Subcutaneous abdominal adipose tissue (tissue), 5 donors: ENCODE measurements at regions not wholly inside any gene's neighbourhood (a gene's known extent, or its start where the extent isn't known, plus 50 kb on each side); places are given as distances from the start of the nearest gene placed in this dataset.
A peak's percentile ranks its signal among the peaks of the same experiment; 100 is the strongest.

ENCODE experiments used
- H3K27ac ChIP-seq: one replicate; pipeline ENCODE4 v1.7.0; 2013; ENCODE audit warnings: low read depth, mild to moderate bottlenecking, inconsistent platforms, low read length, moderate library complexity
- H3K27me3 ChIP-seq, 5 donors: one replicate each; pipeline ENCODE4 v1.7.0; 2013; ENCODE audit warnings: low read length in 5 of 5, inconsistent platforms in 1 of 5; ENCODE audit not compliant: control insufficient read depth in 5 of 5, insufficient read depth in 4 of 5
- H3K36me3 ChIP-seq, 5 donors: one replicate each; pipeline ENCODE4 v1.7.0; 2013; ENCODE audit warnings: low read length in 5 of 5; ENCODE audit not compliant: control insufficient read depth in 5 of 5, insufficient read depth in 5 of 5
- H3K4me1 ChIP-seq, 5 donors: one replicate each; pipeline ENCODE4 v1.7.0; 2013; ENCODE audit warnings: low read length in 5 of 5, mild to moderate bottlenecking in 3 of 5, moderate library complexity in 1 of 5; ENCODE audit not compliant: control insufficient read depth in 5 of 5, insufficient read depth in 5 of 5
- H3K4me3 ChIP-seq, 5 donors: one replicate each; pipeline ENCODE4 v1.7.0; 2013; ENCODE audit warnings: low read length in 5 of 5, low read depth in 1 of 5
- H3K9ac ChIP-seq, 5 donors: one replicate each; pipeline ENCODE4 v1.7.0; 2013; ENCODE audit warnings: low read length in 5 of 5, mild to moderate bottlenecking in 4 of 5, moderate library complexity in 3 of 5
- H3K9me3 ChIP-seq, 5 donors: one replicate each; pipeline ENCODE4 v1.7.0; 2013; ENCODE audit warnings: low read length in 5 of 5; ENCODE audit not compliant: control insufficient read depth in 5 of 5
- donor health status: healthy.
- donor health status: healthy.
- donor health status: healthy.
- donor health status: healthy.
- donor health status: healthy.

- H3K9ac ChIP-seq = no peak overlapping the region
- H3K4me3 ChIP-seq = no peak overlapping the region
- peaks cover 0 to 10% (median 0%) of the 10 kb centered on the region in 5 donors for H3K9me3 ChIP-seq
- H3K27ac ChIP-seq = no peak overlapping the region
- H3K27me3 ChIP-seq = no peaks in the 10 kb centered on the region
- no peaks in the 10 kb centered on the region for H3K36me3 ChIP-seq
- no peaks in the 10 kb centered on the region for H3K4me1 ChIP-seq
These were observed 259.7 kb downstream of the TMX3 start for GRCh38 chr18:68455229-68455603.

GRCh38 chr18:68454511-68455228 lies 260.2 kb downstream of the TMX3 start:
- Histone ChIP-seq H3K9ac (no peak overlapping the region), H3K27ac (no peak overlapping the region), H3K9me3 (peaks cover 0 to 10% (median 0%) of the 10 kb centered on the region in 5 donors), H3K4me3 (no peak overlapping the region), H3K36me3 (no peaks in the 10 kb centered on the region), H3K27me3 (no peaks in the 10 kb centered on the region), H3K4me1 (peaks cover 0 to 1% (median 0%) of the 10 kb centered on the region in 5 donors)

- Histone ChIP-seq H3K27me3 (no peaks in the 10 kb centered on the region), H3K9ac (no peak overlapping the region), H3K9me3 (peaks cover 0 to 7% (median 0%) of the 10 kb centered on the region in 5 donors), H3K36me3 (no peaks in the 10 kb centered on the region), H3K4me1 (peaks cover 0 to 5% (median 0%) of the 10 kb centered on the region in 5 donors), H3K4me3 (no peak overlapping the region), H3K27ac (no peak overlapping the region)
These were observed 265.6 kb downstream of the TMX3 start for GRCh38 chr18:68449292-68449691.

GRCh38 chr18:68448736-68449135 lies 266.2 kb downstream of the TMX3 start:
- H3K9ac ChIP-seq = no peak overlapping the region
- no peak overlapping the region for H3K4me3 ChIP-seq
- no peaks in the 10 kb centered on the region for H3K27me3 ChIP-seq
- H3K9me3 ChIP-seq = peaks cover 0 to 1% (median 0%) of the 10 kb centered on the region in 5 donors
- H3K27ac ChIP-seq = no peak overlapping the region
- H3K36me3 ChIP-seq = no peaks in the 10 kb centered on the region
- peaks cover 0 to 5% (median 0%) of the 10 kb centered on the region in 5 donors for H3K4me1 ChIP-seq

GRCh38 chr18:68447286-68447685 lies 267.6 kb downstream of the TMX3 start:
- Histone ChIP-seq H3K9ac (no peak overlapping the region), H3K4me3 (no peak overlapping the region), H3K27ac (no peak overlapping the region), H3K36me3 (no peaks in the 10 kb centered on the region), H3K9me3 (no peaks in the 10 kb centered on the region), H3K27me3 (no peaks in the 10 kb centered on the region), H3K4me1 (peaks cover 0 to 5% (median 0%) of the 10 kb centered on the region in 5 donors)

- H3K4me1 ChIP-seq = peaks cover 0 to 5% (median 0%) of the 10 kb centered on the region in 5 donors
- H3K36me3 ChIP-seq = no peaks in the 10 kb centered on the region
- H3K27me3 ChIP-seq = no peaks in the 10 kb centered on the region
- no peaks in the 10 kb centered on the region for H3K9me3 ChIP-seq
- no peak overlapping the region for H3K27ac ChIP-seq
- H3K9ac ChIP-seq = no peak overlapping the region
- no peak overlapping the region for H3K4me3 ChIP-seq
These were observed 269.1 kb downstream of the TMX3 start for GRCh38 chr18:68445668-68446426.

- H3K9me3 ChIP-seq = no peaks in the 10 kb centered on the region
- no peak overlapping the region for H3K9ac ChIP-seq
- H3K27ac ChIP-seq = no peak overlapping the region
- H3K4me1 ChIP-seq = peaks cover 0 to 5% (median 0%) of the 10 kb centered on the region in 5 donors
- no peak overlapping the region for H3K4me3 ChIP-seq
- no peaks in the 10 kb centered on the region for H3K27me3 ChIP-seq
- no peaks in the 10 kb centered on the region for H3K36me3 ChIP-seq
These were observed 269.8 kb downstream of the TMX3 start for GRCh38 chr18:68445136-68445535.

- H3K4me1 ChIP-seq = peaks cover 0 to 15% (median 4%) of the 10 kb centered on the region in 5 donors
- H3K27me3 ChIP-seq = no peaks in the 10 kb centered on the region
- no peak overlapping the region for H3K27ac ChIP-seq
- H3K9ac ChIP-seq = no peak overlapping the region
- no peaks in the 10 kb centered on the region for H3K36me3 ChIP-seq
- no peaks in the 10 kb centered on the region for H3K9me3 ChIP-seq
- H3K4me3 ChIP-seq = no peak overlapping the region
These were observed 273.7 kb downstream of the TMX3 start for GRCh38 chr18:68441241-68441640.

GRCh38 chr18:68440433-68440832 lies 274.5 kb downstream of the TMX3 start:
- Histone ChIP-seq H3K4me1 (peaks cover 0 to 15% (median 4%) of the 10 kb centered on the region in 5 donors), H3K9ac (no peak overlapping the region), H3K9me3 (no peaks in the 10 kb centered on the region), H3K27ac (no peak overlapping the region), H3K36me3 (no peaks in the 10 kb centered on the region), H3K27me3 (no peaks in the 10 kb centered on the region), H3K4me3 (no peak overlapping the region)

GRCh38 chr18:68439642-68440041 lies 275.3 kb downstream of the TMX3 start:
- Histone ChIP-seq H3K4me3 (no peak overlapping the region), H3K27ac (peak overlapping the region; percentile 83), H3K9me3 (no peaks in the 10 kb centered on the region), H3K9ac (no peak overlapping the region), H3K4me1 (peaks cover 0 to 15% (median 4%) of the 10 kb centered on the region in 5 donors), H3K27me3 (no peaks in the 10 kb centered on the region), H3K36me3 (no peaks in the 10 kb centered on the region)
